ENCODE measurements at regions not wholly inside any gene's neighbourhood (a gene's known extent, or its start where the extent isn't known, plus 50 kb on each side); places are given as distances from the start of the nearest gene placed in this dataset.

DNA sequence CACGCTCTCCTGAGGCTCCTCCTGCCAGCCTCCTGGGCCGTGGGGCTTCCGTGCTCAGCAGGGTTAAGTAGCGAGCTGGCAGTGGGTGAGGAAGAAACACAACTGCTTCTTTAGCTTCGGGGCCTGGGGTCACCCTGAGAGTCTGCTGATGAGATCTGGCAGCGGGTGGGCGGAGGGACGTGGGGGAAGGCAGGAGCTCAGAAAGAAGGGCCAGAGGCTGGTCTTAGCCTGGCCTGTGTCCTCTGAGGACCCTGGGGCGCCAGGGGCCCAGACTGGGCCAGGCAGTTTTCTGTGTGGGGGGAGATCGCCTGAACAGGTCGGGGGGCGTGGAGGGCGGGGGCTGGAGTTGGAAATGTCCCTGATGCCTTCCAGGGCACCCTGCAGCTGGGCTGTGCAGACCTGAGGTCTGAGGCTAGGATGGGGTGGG is 97.8 kb upstream of the GSE1 start:
- TF ChIP-seq EZH2 (IDR thresholded peaks at IDR 0.05) (no peak), POLR2AphosphoS5 (IDR thresholded peaks at IDR 0.05; ENCODE audit: borderline replicate concordance, low read depth, low read length) (no peak)
